Stomach smooth muscle (tissue), 2 donors: ENCODE measurements at regions not wholly inside any gene's neighbourhood (a gene's known extent, or its start where the extent isn't known, plus 50 kb on each side); places are given as distances from the start of the nearest gene placed in this dataset.

Experiments used
- H3K27ac ChIP-seq: one replicate; pipeline ENCODE4 v1.7.0; 2013; ENCODE audit warnings: mild to moderate bottlenecking, low read length, inconsistent platforms
- H3K27me3 ChIP-seq, 2 donors: one replicate each; pipeline ENCODE4 v1.7.0; 2013; ENCODE audit warnings: low read length in 2 of 2; ENCODE audit not compliant: insufficient read depth in 2 of 2, control insufficient read depth in 1 of 2
- H3K36me3 ChIP-seq, 2 donors: one replicate each; pipeline ENCODE4 v1.7.0; 2013; ENCODE audit warnings: low read length in 2 of 2; ENCODE audit not compliant: control insufficient read depth in 2 of 2, insufficient read depth in 2 of 2
- H3K4me1 ChIP-seq: one replicate; pipeline ENCODE4 v1.7.0; 2013; ENCODE audit warnings: low read length; ENCODE audit not compliant: control insufficient read depth, insufficient read depth
- H3K4me3 ChIP-seq, 2 donors: one replicate each; pipeline ENCODE4 v1.7.0; 2013; ENCODE audit warnings: low read length in 2 of 2
- H3K9ac ChIP-seq, 2 donors: one replicate each; pipeline ENCODE4 v1.7.0; 2013; ENCODE audit warnings: low read length in 2 of 2, mild to moderate bottlenecking in 1 of 2
- H3K9me3 ChIP-seq, 2 donors: one replicate each; pipeline ENCODE4 v1.7.0; 2013; ENCODE audit warnings: low read length in 2 of 2; ENCODE audit not compliant: control insufficient read depth in 2 of 2
- donor health status: healthy.
- donor health status: Pancreatic carcinoma.

DNA sequence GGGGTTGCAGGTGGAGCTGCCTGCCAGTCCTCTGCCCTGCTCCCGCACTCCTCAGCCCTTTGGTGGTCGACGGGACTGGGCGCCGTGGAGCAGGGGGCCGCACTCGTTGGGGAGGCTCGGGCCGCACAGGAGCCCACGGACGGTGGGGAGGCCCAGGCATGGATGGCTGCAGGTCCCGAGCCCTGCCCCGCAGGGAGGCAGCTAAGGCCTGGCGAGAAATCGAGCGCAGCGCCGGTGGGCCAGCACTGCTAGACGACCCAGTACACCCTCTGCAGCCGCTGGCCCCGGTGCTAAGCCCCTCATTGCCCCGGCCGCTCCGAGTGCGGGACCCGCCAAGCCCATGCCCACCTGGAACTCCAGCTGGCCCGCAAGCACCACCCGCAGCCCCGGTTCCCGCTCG, 221.8 kb downstream of the BTG1 start:
- no peak overlapping the region for H3K9ac ChIP-seq
- no peak overlapping the region for H3K27ac ChIP-seq
- no peaks in the 10 kb centered on the region for H3K9me3 ChIP-seq
- H3K4me3 ChIP-seq, result no peak overlapping the region
- no peaks in the 10 kb centered on the region for H3K4me1 ChIP-seq
- H3K27me3 ChIP-seq, result no peaks in the 10 kb centered on the region
- no peaks in the 10 kb centered on the region for H3K36me3 ChIP-seq

- Histone ChIP-seq H3K27me3 (no peaks in the 10 kb centered on the region), H3K36me3 (no peaks in the 10 kb centered on the region), H3K9me3 (no peaks in the 10 kb centered on the region), H3K4me3 (no peak overlapping the region), H3K27ac (no peak overlapping the region), H3K4me1 (no peaks in the 10 kb centered on the region), H3K9ac (no peak overlapping the region)
These were observed 223.0 kb downstream of the BTG1 start for GRCh38 chr12:91922674-91923073.

DNA sequence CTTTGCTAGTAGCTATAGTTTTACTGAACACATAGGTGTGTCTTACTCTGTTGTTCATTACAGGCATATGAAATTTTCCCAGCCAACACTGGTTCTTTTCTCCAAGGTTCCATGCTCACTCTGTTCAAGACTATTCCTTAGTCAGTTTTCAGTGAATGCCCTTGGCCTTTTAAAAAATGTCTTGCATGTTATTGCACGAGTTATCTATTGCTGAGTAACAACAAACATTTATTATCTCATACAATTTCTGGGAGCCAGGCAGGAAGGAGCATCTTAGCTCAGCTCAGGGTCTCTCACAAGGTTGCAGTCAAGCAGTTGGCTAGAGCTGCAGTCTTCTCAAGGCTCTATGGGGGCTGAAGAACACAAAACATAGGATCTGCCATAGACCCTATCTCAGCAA, 223.5 kb downstream of the BTG1 start:
- no peak overlapping the region for H3K4me3 ChIP-seq
- H3K9me3 ChIP-seq, result no peaks in the 10 kb centered on the region
- H3K27me3 ChIP-seq, result no peaks in the 10 kb centered on the region
- H3K4me1 ChIP-seq, result no peaks in the 10 kb centered on the region
- no peaks in the 10 kb centered on the region for H3K36me3 ChIP-seq
- no peak overlapping the region for H3K27ac ChIP-seq
- H3K9ac ChIP-seq, result no peak overlapping the region

- Histone ChIP-seq H3K27ac (no peak overlapping the region), H3K36me3 (no peaks in the 10 kb centered on the region), H3K27me3 (no peaks in the 10 kb centered on the region), H3K9me3 (no peaks in the 10 kb centered on the region), H3K9ac (no peak overlapping the region), H3K4me1 (no peaks in the 10 kb centered on the region), H3K4me3 (no peak overlapping the region)
These were observed 224.1 kb downstream of the BTG1 start for GRCh38 chr12:91921555-91921954.

DNA sequence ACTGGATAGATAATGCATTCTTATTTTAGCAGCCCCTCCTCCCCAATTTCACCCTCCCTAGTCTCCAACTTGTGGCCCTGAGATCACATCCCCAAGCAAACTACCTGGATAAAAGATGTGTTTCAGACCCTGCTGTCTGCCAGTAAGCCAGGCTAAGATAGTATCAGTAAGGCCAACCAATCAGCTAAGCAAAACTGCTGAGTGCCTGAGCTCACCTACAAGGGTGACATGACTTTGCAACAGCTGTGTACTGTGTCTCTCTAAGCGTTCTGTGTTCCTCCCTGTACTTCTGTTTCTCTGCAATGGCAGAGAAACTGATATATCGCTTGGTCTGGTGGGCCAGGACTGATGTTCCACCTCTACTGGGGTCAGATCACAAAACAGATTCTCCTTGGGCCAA, 224.9 kb downstream of the BTG1 start:
- Histone ChIP-seq H3K36me3 (no peaks in the 10 kb centered on the region), H3K27me3 (no peaks in the 10 kb centered on the region), H3K27ac (no peak overlapping the region), H3K4me3 (no peak overlapping the region), H3K4me1 (no peaks in the 10 kb centered on the region), H3K9me3 (no peaks in the 10 kb centered on the region), H3K9ac (no peak overlapping the region)

- H3K27me3 ChIP-seq, result no peaks in the 10 kb centered on the region
- H3K9me3 ChIP-seq, result no peaks in the 10 kb centered on the region
- no peak overlapping the region for H3K4me3 ChIP-seq
- H3K36me3 ChIP-seq, result no peaks in the 10 kb centered on the region
- no peak overlapping the region for H3K27ac ChIP-seq
- H3K9ac ChIP-seq, result no peak overlapping the region
- no peaks in the 10 kb centered on the region for H3K4me1 ChIP-seq
These were observed 225.4 kb downstream of the BTG1 start for GRCh38 chr12:91920276-91920675.

- H3K4me3 ChIP-seq, result no peak overlapping the region
These were observed 227.2 kb downstream of the BTG1 start for GRCh38 chr12:91918431-91918830.

GRCh38 chr12:91914701-91915100, 230.9 kb downstream of the BTG1 start:
- Histone ChIP-seq H3K27ac (no peak overlapping the region), H3K9me3 (no peaks in the 10 kb centered on the region), H3K27me3 (no peaks in the 10 kb centered on the region), H3K9ac (no peak overlapping the region), H3K4me1 (no peaks in the 10 kb centered on the region), H3K36me3 (no peaks in the 10 kb centered on the region), H3K4me3 (no peak overlapping the region)

More at GRCh38 chr12:91918431-91918830, 227.2 kb downstream of the BTG1 start:
- Histone ChIP-seq H3K27ac (no peak overlapping the region), H3K9ac (no peak overlapping the region), H3K9me3 (no peaks in the 10 kb centered on the region), H3K4me1 (no peaks in the 10 kb centered on the region), H3K36me3 (no peaks in the 10 kb centered on the region), H3K27me3 (no peaks in the 10 kb centered on the region)

- Histone ChIP-seq H3K27me3 (no peaks in the 10 kb centered on the region), H3K36me3 (no peaks in the 10 kb centered on the region), H3K9me3 (no peaks in the 10 kb centered on the region), H3K4me1 (no peaks in the 10 kb centered on the region), H3K4me3 (no peak overlapping the region), H3K27ac (no peak overlapping the region), H3K9ac (no peak overlapping the region)
These were observed 232.0 kb downstream of the BTG1 start for GRCh38 chr12:91913651-91914050.

- no peak overlapping the region for H3K9ac ChIP-seq
- no peaks in the 10 kb centered on the region for H3K27me3 ChIP-seq
- no peak overlapping the region for H3K27ac ChIP-seq
- no peaks in the 10 kb centered on the region for H3K36me3 ChIP-seq
- no peak overlapping the region for H3K4me3 ChIP-seq
- H3K9me3 ChIP-seq, result no peaks in the 10 kb centered on the region
- no peaks in the 10 kb centered on the region for H3K4me1 ChIP-seq
These were observed 232.5 kb downstream of the BTG1 start for GRCh38 chr12:91913124-91913523.

DNA sequence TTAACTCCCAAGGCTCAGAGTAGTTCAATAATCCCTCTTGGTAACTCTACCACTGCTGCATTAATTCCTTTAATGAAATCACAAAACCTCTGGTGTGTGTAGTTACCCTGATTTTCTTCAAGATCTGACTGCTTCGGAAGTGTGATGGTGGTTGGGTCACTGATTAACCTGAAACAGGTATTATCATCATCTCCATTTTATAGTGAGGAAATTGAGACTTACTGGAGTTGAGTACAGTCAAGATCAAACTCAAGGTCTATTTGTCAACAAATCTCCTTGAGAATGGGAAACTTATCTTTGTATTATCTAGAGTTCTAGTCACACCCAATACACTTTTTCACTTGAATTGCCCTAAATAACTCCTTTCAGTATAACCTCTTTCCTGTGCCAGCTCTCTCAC, 233.5 kb downstream of the BTG1 start:
- Histone ChIP-seq H3K4me3 (no peak overlapping the region), H3K36me3 (no peaks in the 10 kb centered on the region), H3K9ac (no peak overlapping the region), H3K27me3 (no peaks in the 10 kb centered on the region), H3K27ac (no peak overlapping the region), H3K9me3 (no peaks in the 10 kb centered on the region), H3K4me1 (no peaks in the 10 kb centered on the region)
